Osteocyte (in vitro differentiated cells): ENCODE measurements at regions not wholly inside any gene's neighbourhood (a gene's known extent, or its start where the extent isn't known, plus 50 kb on each side); places are given as distances from the start of the nearest gene placed in this dataset.

Source experiments
- DNase-seq: peaks from one replicate; pipeline ENCODE4 v3.0.0; 2021; ENCODE audit warnings: mixed read lengths; ENCODE audit not compliant: unreplicated experiment; ENCODE audit errors: extremely low spot score
- H3K27ac Mint-ChIP-seq: one replicate; pipeline ENCODE4 v1.8.0; 2021; ENCODE audit warnings: mild to moderate bottlenecking, mixed read lengths; ENCODE audit not compliant: unreplicated experiment
- H3K27me3 Mint-ChIP-seq: one replicate; pipeline ENCODE4 v1.8.0; 2021; ENCODE audit warnings: mixed read lengths; ENCODE audit not compliant: unreplicated experiment
- H3K36me3 Mint-ChIP-seq: one replicate; pipeline ENCODE4 v1.8.0; 2021; ENCODE audit warnings: mixed read lengths; ENCODE audit not compliant: unreplicated experiment
- H3K4me1 Mint-ChIP-seq: one replicate; pipeline ENCODE4 v1.8.0; 2021; ENCODE audit warnings: mixed read lengths; ENCODE audit not compliant: unreplicated experiment
- H3K4me3 Mint-ChIP-seq: one replicate; pipeline ENCODE4 v1.8.0; 2021; ENCODE audit warnings: mild to moderate bottlenecking, moderate library complexity, mixed read lengths; ENCODE audit not compliant: unreplicated experiment
- H3K9me3 Mint-ChIP-seq: one replicate; pipeline ENCODE4 v1.8.0; 2021; ENCODE audit warnings: mixed read lengths; ENCODE audit not compliant: unreplicated experiment
- CTCF ChIP-seq: fragments of 200-600 bp; sonication (generic); IDR thresholded peaks from 2 replicates; pipeline ENCODE4 v1.5.0; 2021; ENCODE audit warnings: antibody characterized with exemption, mild to moderate bottlenecking, moderate library complexity

- H3K27ac Mint-ChIP-seq, result no peak overlapping the region
- no peak for DNase-seq
- H3K27me3 Mint-ChIP-seq, result peaks cover 60% of the 10 kb centered on the region
Measured at GRCh38 chr11:69925366-69926196, 106.4 kb upstream of the FGF3 start.

DNA sequence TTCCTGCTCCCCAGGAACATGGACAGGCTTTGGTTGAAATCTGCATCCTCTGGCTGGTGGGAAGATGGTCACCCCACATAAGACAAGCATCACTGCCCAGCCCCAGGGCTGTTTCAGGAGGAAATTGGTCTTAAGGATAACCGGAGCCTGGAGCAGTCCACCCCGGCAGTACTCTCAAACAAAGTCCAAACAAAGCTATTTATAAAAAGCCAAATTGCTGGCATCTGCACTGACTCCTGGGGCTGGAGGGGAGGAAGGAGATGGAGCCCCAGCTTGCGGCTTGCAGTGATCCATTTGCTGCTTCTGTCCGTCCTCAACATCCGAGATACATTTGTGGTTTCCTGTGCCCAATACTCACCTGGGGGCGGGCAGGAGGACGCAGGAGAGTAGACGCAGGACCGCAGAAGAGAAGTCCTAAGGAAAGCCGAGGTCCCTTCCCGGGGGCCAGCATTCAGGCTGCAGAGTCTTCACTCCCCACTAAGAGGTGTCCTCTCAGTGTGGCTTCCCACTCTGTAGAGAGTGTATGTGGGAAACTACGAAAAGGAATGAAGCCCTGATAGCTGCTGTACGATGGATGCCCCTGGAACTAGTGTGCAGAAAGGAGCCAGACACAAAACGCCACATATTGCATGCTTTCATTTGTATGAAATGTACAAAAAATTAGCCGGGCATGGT, 107.3 kb upstream of the FGF3 start:
- H3K36me3 Mint-ChIP-seq, result no peaks in the 10 kb centered on the region
- no peaks in the 10 kb centered on the region for H3K4me1 Mint-ChIP-seq
- H3K27me3 Mint-ChIP-seq, result peaks cover 60% of the 10 kb centered on the region
- no peak overlapping the region for H3K4me3 Mint-ChIP-seq
- no peak for DNase-seq
- no peaks in the 10 kb centered on the region for H3K9me3 Mint-ChIP-seq
- no peak for TF ChIP-seq CTCF
- no peak overlapping the region for H3K27ac Mint-ChIP-seq

More at GRCh38 chr11:69925366-69926196, 106.4 kb upstream of the FGF3 start:
- no peaks in the 10 kb centered on the region for H3K36me3 Mint-ChIP-seq
- no peak overlapping the region for H3K4me3 Mint-ChIP-seq
- H3K4me1 Mint-ChIP-seq, result no peaks in the 10 kb centered on the region
- no peaks in the 10 kb centered on the region for H3K9me3 Mint-ChIP-seq
- no peak for TF ChIP-seq CTCF

GRCh38 chr11:69928121-69928520, 108.9 kb upstream of the FGF3 start:
- Mint-ChIP-seq H3K27ac (no peak overlapping the region), H3K9me3 (no peaks in the 10 kb centered on the region), H3K27me3 (peaks cover 67% of the 10 kb centered on the region), H3K4me1 (no peaks in the 10 kb centered on the region), H3K36me3 (no peaks in the 10 kb centered on the region), H3K4me3 (no peak overlapping the region)
- no peak for DNase-seq
- TF ChIP-seq CTCF, result no peak

- H3K36me3 Mint-ChIP-seq, result no peaks in the 10 kb centered on the region
- H3K27ac Mint-ChIP-seq, result no peak overlapping the region
- H3K4me1 Mint-ChIP-seq, result no peaks in the 10 kb centered on the region
- no peak for TF ChIP-seq CTCF
- H3K9me3 Mint-ChIP-seq, result no peaks in the 10 kb centered on the region
- peaks cover 66% of the 10 kb centered on the region for H3K27me3 Mint-ChIP-seq
- no peak for DNase-seq
- H3K4me3 Mint-ChIP-seq, result no peak overlapping the region
Measured at GRCh38 chr11:69928975-69929374, 109.8 kb upstream of the FGF3 start.
